ENCODE measurements at regions not wholly inside any gene's neighbourhood (a gene's known extent, or its start where the extent isn't known, plus 50 kb on each side); places are given as distances from the start of the nearest gene placed in this dataset.

DNA sequence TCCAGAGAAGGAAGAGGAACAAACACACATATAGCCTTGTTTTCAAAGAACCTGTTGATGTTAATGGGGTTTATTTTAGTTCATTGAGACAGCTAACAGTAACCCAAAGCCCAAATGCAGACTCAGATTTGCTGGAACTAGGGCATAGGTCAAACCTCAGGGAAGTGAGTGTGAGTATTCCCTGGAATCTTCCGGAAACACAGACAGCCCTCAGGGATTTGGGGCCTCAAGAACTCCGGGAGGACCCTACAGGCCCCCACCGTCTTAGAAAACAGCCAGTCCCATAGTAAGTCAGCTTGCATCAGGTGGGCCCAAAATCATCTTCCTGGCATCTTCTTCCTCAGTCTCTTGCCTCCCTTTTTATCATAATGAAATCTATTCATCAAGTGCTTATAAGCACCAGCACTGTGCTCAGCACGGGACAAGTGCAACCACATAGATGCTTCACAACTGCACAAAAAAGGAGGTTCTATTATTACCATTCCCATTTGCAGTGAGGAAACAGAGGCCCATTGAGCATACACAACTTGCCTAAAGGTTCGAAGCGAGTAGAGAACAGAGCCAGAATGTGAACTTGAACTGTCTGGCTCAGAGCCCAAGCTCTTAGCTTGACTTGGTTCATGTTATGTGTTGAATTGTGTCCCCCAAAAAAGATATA is 50.2 kb upstream of the BCL11A start:
- H3K23ac ChIP-seq (ENCODE audit: low read length), result no peak overlapping the region
- no peak overlapping the region for H3K4me2 ChIP-seq (ENCODE audit: low read length)
- no peak overlapping the region for H2BK12ac ChIP-seq (ENCODE audit: low read length)
- no peak overlapping the region for H3K18ac ChIP-seq (ENCODE audit: low read length)
- H3K79me2 ChIP-seq (ENCODE audit: control insufficient read depth, insufficient read depth, low read length, poor library complexity), result no peaks in the 10 kb centered on the region
- H3K9me3 ChIP-seq (ENCODE audit: insufficient read depth, low read depth, low read length), result peaks cover 2% of the 10 kb centered on the region
- H3K4ac ChIP-seq (ENCODE audit: low read depth, low read length), result no peak overlapping the region
- no peak overlapping the region for H2AFZ ChIP-seq (ENCODE audit: insufficient read depth, low read length, poor library complexity)
- no peak overlapping the region for H2BK120ac ChIP-seq (ENCODE audit: insufficient read depth, low read length, poor library complexity)
- no peaks in the 10 kb centered on the region for H3K27me3 ChIP-seq (ENCODE audit: insufficient read depth, low read length)
- H3K79me1 ChIP-seq (ENCODE audit: low read length), result peaks cover 2% of the 10 kb centered on the region
- H4K8ac ChIP-seq (ENCODE audit: low read depth, low read length), result no peak overlapping the region
- H2BK5ac ChIP-seq (ENCODE audit: low read depth, low read length, poor library complexity), result no peak overlapping the region
- no peak overlapping the region for H3K4me3 ChIP-seq (ENCODE audit: low read depth, low read length)
- no CpG with 5 or more reads among the region's 6 CpGs for WGBS (ENCODE audit: extremely low coverage, insufficient coverage, insufficient read length)
- no peak overlapping the region for H3K9ac ChIP-seq (ENCODE audit: low read length)
- H2AK5ac ChIP-seq (ENCODE audit: low read length), result no peak overlapping the region
- no peak overlapping the region for H3K14ac ChIP-seq (ENCODE audit: low read length)
- H3K4me1 ChIP-seq (ENCODE audit: control insufficient read depth in 1 of 2, insufficient read depth in 2 of 2, low read length in 2 of 2), result peaks cover 4 to 9% of the 10 kb centered on the region in 2 experiments
- H4K91ac ChIP-seq (ENCODE audit: low read depth, low read length), result no peak overlapping the region
- H4K12ac ChIP-seq (ENCODE audit: low read depth, low read length), result no peak overlapping the region
- no peak overlapping the region for H3K27ac ChIP-seq (ENCODE audit: low read depth, low read length)
- no peaks in the 10 kb centered on the region for H3K36me3 ChIP-seq (ENCODE audit: control insufficient read depth in 1 of 2, insufficient read depth in 2 of 2, low read length in 2 of 2)
- peak in 1 of 2 donors; percentile 5 for DNase-seq

DNA sequence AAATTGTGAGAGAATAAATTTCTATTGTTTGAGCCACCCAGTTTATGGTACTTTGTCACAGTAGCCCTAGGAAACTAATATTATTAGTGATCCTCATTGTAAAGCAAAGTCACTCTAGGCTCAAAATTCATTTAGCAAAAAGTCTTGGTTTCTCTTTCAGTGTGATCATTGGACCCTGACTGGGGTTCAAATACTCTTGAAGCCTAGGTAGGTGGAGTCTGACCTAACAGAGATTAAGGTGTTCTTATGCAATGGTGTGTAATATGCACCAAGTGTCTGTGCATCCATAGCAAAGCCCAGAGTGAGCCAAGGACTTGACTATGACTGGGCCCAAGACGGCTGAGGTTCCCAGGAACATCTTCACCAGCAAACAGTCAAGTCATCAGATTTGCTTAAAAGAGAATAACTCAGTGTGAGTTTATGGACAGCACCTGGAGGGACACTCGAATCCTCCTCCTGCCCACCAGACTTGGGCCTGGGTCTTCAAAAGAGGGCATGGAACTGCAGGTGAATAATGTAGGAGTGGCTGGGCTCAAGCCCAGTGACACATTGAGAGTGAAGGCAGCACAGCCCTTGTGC is 51.1 kb upstream of the BCL11A start:
- Histone ChIP-seq H3K79me2 (ENCODE audit: control insufficient read depth, insufficient read depth, low read length, poor library complexity) (no peaks in the 10 kb centered on the region), H3K4ac (ENCODE audit: low read depth, low read length) (no peak overlapping the region), H3K4me2 (ENCODE audit: low read length) (no peak overlapping the region), H3K9ac (ENCODE audit: low read length) (no peak overlapping the region), H3K36me3 (ENCODE audit: control insufficient read depth in 1 of 2, insufficient read depth in 2 of 2, low read length in 2 of 2) (no peaks in the 10 kb centered on the region), H4K8ac (ENCODE audit: low read depth, low read length) (no peak overlapping the region), H3K23ac (ENCODE audit: low read length) (no peak overlapping the region), H3K4me3 (ENCODE audit: low read depth, low read length) (no peak overlapping the region), H4K91ac (ENCODE audit: low read depth, low read length) (no peak overlapping the region), H3K27ac (ENCODE audit: low read depth, low read length) (no peak overlapping the region), H2AFZ (ENCODE audit: insufficient read depth, low read length, poor library complexity) (no peak overlapping the region), H2BK12ac (ENCODE audit: low read length) (no peak overlapping the region), H2AK5ac (ENCODE audit: low read length) (no peak overlapping the region), H3K9me3 (ENCODE audit: insufficient read depth, low read depth, low read length) (peaks cover 2% of the 10 kb centered on the region), H2BK120ac (ENCODE audit: insufficient read depth, low read length, poor library complexity) (no peak overlapping the region), H3K79me1 (ENCODE audit: low read length) (peaks cover 2% of the 10 kb centered on the region), H2BK5ac (ENCODE audit: low read depth, low read length, poor library complexity) (no peak overlapping the region), H4K12ac (ENCODE audit: low read depth, low read length) (no peak overlapping the region), H3K14ac (ENCODE audit: low read length) (no peak overlapping the region), H3K4me1 (ENCODE audit: control insufficient read depth in 1 of 2, insufficient read depth in 2 of 2, low read length in 2 of 2) (peaks cover 4 to 9% of the 10 kb centered on the region in 2 experiments), H3K18ac (ENCODE audit: low read length) (no peak overlapping the region), H3K27me3 (ENCODE audit: insufficient read depth, low read length) (no peaks in the 10 kb centered on the region)
- no CpG with 5 or more reads among the region's 2 CpGs for WGBS (ENCODE audit: extremely low coverage, insufficient coverage, insufficient read length)
- DNase-seq, result no peak

DNA sequence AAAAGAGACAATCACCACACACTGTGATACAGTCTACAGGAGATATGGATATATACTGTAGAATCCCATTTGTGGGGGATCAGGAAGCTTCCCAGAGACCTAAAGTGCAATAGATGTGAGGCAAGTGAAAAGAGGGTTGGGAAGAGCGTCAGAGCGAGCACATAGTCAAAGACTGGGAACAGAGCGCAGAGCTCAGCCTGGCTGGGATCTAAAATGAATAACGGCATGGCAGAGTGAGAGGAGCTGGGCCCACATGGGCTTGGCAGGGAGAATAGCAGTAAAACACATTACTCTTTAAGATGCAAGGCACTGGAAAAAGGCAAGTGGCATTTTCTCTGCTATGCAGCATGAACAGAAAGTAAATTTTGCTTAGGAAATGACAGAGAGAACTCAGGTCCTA is 52.4 kb upstream of the BCL11A start:
- H2AK5ac ChIP-seq (ENCODE audit: low read length), result no peak overlapping the region
- H3K27me3 ChIP-seq (ENCODE audit: insufficient read depth, low read length), result no peaks in the 10 kb centered on the region
- H3K9me3 ChIP-seq (ENCODE audit: insufficient read depth, low read depth, low read length), result peaks cover 2% of the 10 kb centered on the region
- H3K4me1 ChIP-seq (ENCODE audit: control insufficient read depth in 1 of 2, insufficient read depth in 2 of 2, low read length in 2 of 2), result peaks cover 4 to 9% of the 10 kb centered on the region in 2 experiments
- H3K4me2 ChIP-seq (ENCODE audit: low read length), result no peak overlapping the region
- H3K27ac ChIP-seq (ENCODE audit: low read depth, low read length), result no peak overlapping the region
- no peak overlapping the region for H2BK12ac ChIP-seq (ENCODE audit: low read length)
- no peak overlapping the region for H3K4ac ChIP-seq (ENCODE audit: low read depth, low read length)
- H4K12ac ChIP-seq (ENCODE audit: low read depth, low read length), result no peak overlapping the region
- no peak overlapping the region for H2AFZ ChIP-seq (ENCODE audit: insufficient read depth, low read length, poor library complexity)
- no peak overlapping the region for H3K18ac ChIP-seq (ENCODE audit: low read length)
- no peak overlapping the region for H3K4me3 ChIP-seq (ENCODE audit: low read depth, low read length)
- DNase-seq, result no peak
- no peaks in the 10 kb centered on the region for H3K79me2 ChIP-seq (ENCODE audit: control insufficient read depth, insufficient read depth, low read length, poor library complexity)
- no peak overlapping the region for H4K91ac ChIP-seq (ENCODE audit: low read depth, low read length)
- no peak overlapping the region for H3K23ac ChIP-seq (ENCODE audit: low read length)
- H2BK5ac ChIP-seq (ENCODE audit: low read depth, low read length, poor library complexity), result no peak overlapping the region
- H2BK120ac ChIP-seq (ENCODE audit: insufficient read depth, low read length, poor library complexity), result no peak overlapping the region
- no peak overlapping the region for H4K8ac ChIP-seq (ENCODE audit: low read depth, low read length)
- peaks cover 2% of the 10 kb centered on the region for H3K79me1 ChIP-seq (ENCODE audit: low read length)
- no peak overlapping the region for H3K14ac ChIP-seq (ENCODE audit: low read length)
- no peaks in the 10 kb centered on the region for H3K36me3 ChIP-seq (ENCODE audit: control insufficient read depth in 1 of 2, insufficient read depth in 2 of 2, low read length in 2 of 2)
- WGBS (ENCODE audit: extremely low coverage, insufficient coverage, insufficient read length), result no CpG with 5 or more reads among the region's 4 CpGs
- H3K9ac ChIP-seq (ENCODE audit: low read length), result no peak overlapping the region

DNA sequence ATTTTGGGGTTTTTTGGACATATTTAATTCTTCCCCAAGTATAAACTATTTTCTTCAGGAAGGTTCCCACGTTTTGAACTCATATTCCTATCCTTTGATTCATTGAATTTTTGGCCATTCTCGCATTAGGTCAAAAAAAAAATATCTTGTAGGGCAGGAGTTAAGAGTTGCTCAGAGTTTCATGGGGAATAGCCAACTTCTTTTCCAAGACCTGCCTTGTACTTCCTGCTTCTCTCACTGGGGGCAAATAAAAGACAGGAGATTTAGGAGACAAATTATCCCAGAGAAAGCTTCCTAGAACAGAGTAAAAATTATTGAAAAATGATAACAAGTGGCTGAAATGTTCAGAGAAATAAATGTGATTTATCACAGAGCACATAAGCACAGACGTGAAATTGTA is 55.2 kb upstream of the BCL11A start:
- no peak overlapping the region for H3K4ac ChIP-seq (ENCODE audit: low read depth, low read length)
- H3K4me2 ChIP-seq (ENCODE audit: low read length), result no peak overlapping the region
- no peak overlapping the region for H3K27ac ChIP-seq (ENCODE audit: low read depth, low read length)
- H3K79me1 ChIP-seq (ENCODE audit: low read length), result no peaks in the 10 kb centered on the region
- H2AFZ ChIP-seq (ENCODE audit: insufficient read depth, low read length, poor library complexity), result no peak overlapping the region
- H3K4me1 ChIP-seq (ENCODE audit: control insufficient read depth in 1 of 2, insufficient read depth in 2 of 2, low read length in 2 of 2), result peaks cover 0 to 2% of the 10 kb centered on the region in 2 experiments
- no peak overlapping the region for H4K12ac ChIP-seq (ENCODE audit: low read depth, low read length)
- no peaks in the 10 kb centered on the region for H3K36me3 ChIP-seq (ENCODE audit: control insufficient read depth in 1 of 2, insufficient read depth in 2 of 2, low read length in 2 of 2)
- peaks cover 2% of the 10 kb centered on the region for H3K9me3 ChIP-seq (ENCODE audit: insufficient read depth, low read depth, low read length)
- no peak overlapping the region for H3K23ac ChIP-seq (ENCODE audit: low read length)
- no peak overlapping the region for H3K18ac ChIP-seq (ENCODE audit: low read length)
- H2BK5ac ChIP-seq (ENCODE audit: low read depth, low read length, poor library complexity), result no peak overlapping the region
- no CpG with 5 or more reads among the region's 3 CpGs for WGBS (ENCODE audit: extremely low coverage, insufficient coverage, insufficient read length)
- H3K14ac ChIP-seq (ENCODE audit: low read length), result no peak overlapping the region
- H3K27me3 ChIP-seq (ENCODE audit: insufficient read depth, low read length), result no peaks in the 10 kb centered on the region
- DNase-seq, result no peak
- H3K79me2 ChIP-seq (ENCODE audit: control insufficient read depth, insufficient read depth, low read length, poor library complexity), result no peaks in the 10 kb centered on the region
- no peak overlapping the region for H3K9ac ChIP-seq (ENCODE audit: low read length)
- no peak overlapping the region for H2BK120ac ChIP-seq (ENCODE audit: insufficient read depth, low read length, poor library complexity)
- H3K4me3 ChIP-seq (ENCODE audit: low read depth, low read length), result no peak overlapping the region
- H4K91ac ChIP-seq (ENCODE audit: low read depth, low read length), result no peak overlapping the region
- H2BK12ac ChIP-seq (ENCODE audit: low read length), result no peak overlapping the region
- no peak overlapping the region for H2AK5ac ChIP-seq (ENCODE audit: low read length)
- no peak overlapping the region for H4K8ac ChIP-seq (ENCODE audit: low read depth, low read length)
